ENCODE measurements at regions not wholly inside any gene's neighbourhood (a gene's known extent, or its start where the extent isn't known, plus 50 kb on each side); places are given as distances from the start of the nearest gene placed in this dataset.

GRCh38 chr5:171682801-171683200 is 102.8 kb upstream of the SMIM23 start:
- no peak overlapping the region for H3K4me3 ChIP-seq (ENCODE audit: extremely low read depth in 1 of 4, insufficient read depth in 2 of 4, low read depth in 3 of 4, low read length in 4 of 4)
- no peak overlapping the region for H2BK5ac ChIP-seq (ENCODE audit: low read depth, low read length)
- no peak overlapping the region for H2BK120ac ChIP-seq (replicated peaks; ENCODE audit: low read depth, low read length)
- no peak overlapping the region for H2AFZ ChIP-seq (ENCODE audit: low read length)
- H3K4me1 ChIP-seq (replicated peaks in 1 of 4; ENCODE audit: control insufficient read depth in 3 of 4, insufficient read depth in 4 of 4, low read length in 3 of 4) = no peaks in the 10 kb centered on the region; a peak in 1 of 7 replicates
- H3K9me3 ChIP-seq (ENCODE audit: insufficient read depth in 2 of 2, low read depth in 1 of 2, low read length in 1 of 2) = no peaks in the 10 kb centered on the region
- H3K18ac ChIP-seq (ENCODE audit: extremely low read depth, low read length) = no peak overlapping the region
- H3K79me1 ChIP-seq (ENCODE audit: low read depth, low read length) = no peaks in the 10 kb centered on the region
- no peaks in the 10 kb centered on the region for H3K36me3 ChIP-seq (ENCODE audit: control insufficient read depth in 2 of 4, insufficient read depth in 4 of 4, low read length in 3 of 4)
- DNase-seq (ENCODE audit: low read depth in 1 of 2, low spot score in 2 of 2) (no peak), FAIRE-seq (no peak)
- H4K20me1 ChIP-seq (replicated peaks in 1 of 2; ENCODE audit: control insufficient read depth in 1 of 2, insufficient read depth in 2 of 2, low read length in 2 of 2) = no peaks in the 10 kb centered on the region
- CTCF ChIA-PET (ENCODE audit: partially characterized antibody) = interaction anchor here (1.4 kb wide), 1 partner anchor 52 kb away, joined by 4 read pairs; no protein-coding TSS in a partner anchor
- no peak overlapping the region for H3K9ac ChIP-seq (replicated peaks in 1 of 4; ENCODE audit: extremely low read depth in 1 of 4, low read depth in 3 of 4, low read length in 3 of 4)
- WGBS, 2 experiments (ENCODE audit: extremely low coverage in 1 of 2, insufficient coverage in 1 of 2, insufficient read length in 1 of 2, insufficient replicate concordance in 2 of 2, low coverage in 1 of 2, low lambda C conversion rate in 2 of 2, missing lambda C conversion rate in 1 of 2) = 83% methylated on average over 8 of the region's 9 CpGs; no CpG with 5 or more reads in 1 of the 2 experiments
- H4K91ac ChIP-seq (replicated peaks; ENCODE audit: insufficient read length, low read length) = no peak overlapping the region
- H2AK5ac ChIP-seq (ENCODE audit: low read depth, low read length) = no peak overlapping the region
- POLR2A ChIA-PET (ENCODE audit: partially characterized antibody) = no interaction called here
- H3K27ac ChIP-seq (ENCODE audit: low read depth, low read length) = no peak overlapping the region
- no peak overlapping the region for H3K4me2 ChIP-seq (ENCODE audit: insufficient read depth in 1 of 2, low read depth in 2 of 2, low read length in 2 of 2)
- H4K5ac ChIP-seq (ENCODE audit: insufficient read length, low read depth, low read length) = no peak overlapping the region
- no peak overlapping the region for H2BK20ac ChIP-seq (ENCODE audit: low read length)
- H3K79me2 ChIP-seq (ENCODE audit: control insufficient read depth in 1 of 2, insufficient read depth in 2 of 2, low read length in 2 of 2) = no peaks in the 10 kb centered on the region
- H3K27me3 ChIP-seq (replicated peaks in 1 of 4; ENCODE audit: control insufficient read depth in 3 of 4, extremely low read depth in 1 of 4, insufficient read depth in 3 of 4, low read length in 3 of 4) = peaks cover 0 to 4% (median 1%) of the 10 kb centered on the region in 4 experiments; a peak in 3 of 7 replicates
- no peak overlapping the region; the same call in 1 of the 2 replicates for H4K8ac ChIP-seq (ENCODE audit: extremely low read depth, insufficient read depth, low read length)
- H3K4ac ChIP-seq (replicated peaks; ENCODE audit: insufficient read length, low read depth, low read length) = no peak overlapping the region
- H3K56ac ChIP-seq (replicated peaks; ENCODE audit: insufficient read length, low read depth, low read length) = no peak overlapping the region
- no peaks in the 10 kb centered on the region for H3K23me2 ChIP-seq (ENCODE audit: low read depth, low read length)
- no peak overlapping the region for H2BK12ac ChIP-seq (ENCODE audit: low read depth, low read length)
- no peak overlapping the region for H2BK15ac ChIP-seq (ENCODE audit: low read length)
- TF ChIP-seq ASH2L (IDR thresholded peaks at IDR 0.05; ENCODE audit: low read length) (no peak), KDM5A (IDR thresholded peaks at IDR 0.05; ENCODE audit: low read length) (no peak), RBBP5 (IDR thresholded peaks at IDR 0.05; ENCODE audit: borderline replicate concordance, low read depth, low read length) (no peak), ATF2 (IDR thresholded peaks at IDR 0.05; ENCODE audit: low read length) (no peak), SIRT6 (IDR thresholded peaks at IDR 0.05; ENCODE audit: low read length) (no peak), TBP (IDR thresholded peaks at IDR 0.05; ENCODE audit: low read depth, low read length) (no peak), HDAC2 (IDR thresholded peaks at IDR 0.05; ENCODE audit: borderline replicate concordance in 1 of 2, low read depth in 2 of 2, low read length in 2 of 2) (no peak), RXRA (IDR thresholded peaks at IDR 0.05; ENCODE audit: insufficient read depth, low read depth, low read length) (no peak), JUND (IDR thresholded peaks at IDR 0.05; ENCODE audit: low read length) (no peak), TEAD4 (IDR thresholded peaks at IDR 0.05; ENCODE audit: low read depth, low read length) (no peak)
- H3K23ac ChIP-seq (ENCODE audit: insufficient read length) = no peak overlapping the region
- no peak overlapping the region for H3K14ac ChIP-seq (ENCODE audit: insufficient read length)

Data from H1 (cell line).